RKO (cell line): ENCODE measurements at regions not wholly inside any gene's neighbourhood (a gene's known extent, or its start where the extent isn't known, plus 50 kb on each side); places are given as distances from the start of the nearest gene placed in this dataset.
A peak's percentile ranks its signal among the peaks of the same experiment; 100 is the strongest.

Experiments used
- DNase-seq: peaks from one replicate; pipeline ENCODE4 v3.0.0-alpha.2; 2016; ENCODE audit warnings: low spot score

GRCh38 chr3:168514252-168514651 lies 418.5 kb upstream of the GOLIM4 start:
- DNase-seq = no peak

- no peak for DNase-seq
Measured at GRCh38 chr3:168512802-168513201, 417.1 kb upstream of the GOLIM4 start.

- peak; percentile 20 for DNase-seq
Measured at GRCh38 chr3:168511428-168512014, 415.8 kb upstream of the GOLIM4 start.

- no peak for DNase-seq
Measured at GRCh38 chr3:168506589-168506988, 410.9 kb upstream of the GOLIM4 start.

GRCh38 chr3:168501570-168501969 lies 405.8 kb upstream of the GOLIM4 start:
- no peak for DNase-seq

GRCh38 chr3:168498194-168498593 lies 402.5 kb upstream of the GOLIM4 start:
- no peak for DNase-seq

GRCh38 chr3:168497741-168498140 lies 402.0 kb upstream of the GOLIM4 start:
- no peak for DNase-seq

- DNase-seq = no peak
Measured at GRCh38 chr3:168497183-168497582, 401.5 kb upstream of the GOLIM4 start.

GRCh38 chr3:168495932-168496331 lies 400.2 kb upstream of the GOLIM4 start:
- no peak for DNase-seq

GRCh38 chr3:168495270-168495669 lies 399.5 kb upstream of the GOLIM4 start:
- peak; percentile 22 for DNase-seq

- DNase-seq = no peak
Measured at GRCh38 chr3:168493412-168494205, 397.9 kb upstream of the GOLIM4 start.

- DNase-seq = no peak
Measured at GRCh38 chr3:168490981-168491380, 395.3 kb upstream of the GOLIM4 start.

GRCh38 chr3:168489301-168489700 lies 393.6 kb upstream of the GOLIM4 start:
- no peak for DNase-seq

GRCh38 chr3:168485936-168486335 lies 390.2 kb upstream of the GOLIM4 start:
- no peak for DNase-seq

GRCh38 chr3:168476360-168476980 lies 380.7 kb upstream of the GOLIM4 start:
- DNase-seq = no peak

- DNase-seq = no peak
Measured at GRCh38 chr3:168475704-168476103, 380.0 kb upstream of the GOLIM4 start.

- DNase-seq = no peak
Measured at GRCh38 chr3:168473334-168473890, 377.7 kb upstream of the GOLIM4 start.

GRCh38 chr3:168472783-168473182 lies 377.1 kb upstream of the GOLIM4 start:
- no peak for DNase-seq

- no peak for DNase-seq
Measured at GRCh38 chr3:168470380-168470779, 374.7 kb upstream of the GOLIM4 start.

- no peak for DNase-seq
Measured at GRCh38 chr3:168469436-168469835, 373.7 kb upstream of the GOLIM4 start.

- peak; percentile 48 for DNase-seq
Measured at GRCh38 chr3:168467115-168467714, 371.5 kb upstream of the GOLIM4 start.

GRCh38 chr3:168461793-168462192 lies 366.1 kb upstream of the GOLIM4 start:
- no peak for DNase-seq
